Mucosa of descending colon (tissue), 3 donors: ENCODE measurements at regions not wholly inside any gene's neighbourhood (a gene's known extent, or its start where the extent isn't known, plus 50 kb on each side); places are given as distances from the start of the nearest gene placed in this dataset.

ENCODE experiments used
- ATAC-seq: fragments of 200-7000 bp; cut with Tn5 transposase; one replicate; pipeline ENCODE4 v1.9.1; 2020; ENCODE audit warnings: mild to moderate bottlenecking, moderate library complexity
- DNase-seq, 3 donors: peaks; one replicate each; pipeline ENCODE4 v3.0.0-alpha.2; 2020
- H3K36me3 ChIP-seq: fragments of 200-600 bp; one replicate; pipeline ENCODE4 v1.8.0; 2021; ENCODE audit warnings: low read depth, mild to moderate bottlenecking
- H3K4me1 ChIP-seq: fragments of 200-600 bp; one replicate; pipeline ENCODE4 v1.8.0; 2021; ENCODE audit warnings: low read depth, mild to moderate bottlenecking
- H3K4me3 ChIP-seq: fragments of 200-600 bp; one replicate; pipeline ENCODE4 v1.8.0; 2021; ENCODE audit warnings: mild to moderate bottlenecking
- H3K9me3 ChIP-seq: fragments of 200-600 bp; one replicate; pipeline ENCODE4 v1.8.0; 2021; ENCODE audit warnings: mild to moderate bottlenecking
- intact Hi-C, 2 donors: fragments of 100-400 bp; cut with DNase I in 1 of 2; cut with micrococcal nuclease in 1 of 2; formaldehyde crosslinking; loops; one replicate each; pipeline versions ENCODE4 v1.11.0 to v1.11.1; 2022; cut with DNase I, micrococcal nuclease
- TF ChIP-seq, protein P1 (sequence below): fragments of 200-600 bp; IDR thresholded peaks from one replicate; pipeline ENCODE4 v1.8.0; 2022; ENCODE audit warnings: antibody characterized with exemption, mild to moderate bottlenecking
- donor health status: DM: no; HTN: no; CAD: no; lungs with moderate emphysema.
- donor health status: DM: no; HTN: no; CAD: no.
- donor health status: DM: no; HTN: yes; CAD: no.

DNA sequence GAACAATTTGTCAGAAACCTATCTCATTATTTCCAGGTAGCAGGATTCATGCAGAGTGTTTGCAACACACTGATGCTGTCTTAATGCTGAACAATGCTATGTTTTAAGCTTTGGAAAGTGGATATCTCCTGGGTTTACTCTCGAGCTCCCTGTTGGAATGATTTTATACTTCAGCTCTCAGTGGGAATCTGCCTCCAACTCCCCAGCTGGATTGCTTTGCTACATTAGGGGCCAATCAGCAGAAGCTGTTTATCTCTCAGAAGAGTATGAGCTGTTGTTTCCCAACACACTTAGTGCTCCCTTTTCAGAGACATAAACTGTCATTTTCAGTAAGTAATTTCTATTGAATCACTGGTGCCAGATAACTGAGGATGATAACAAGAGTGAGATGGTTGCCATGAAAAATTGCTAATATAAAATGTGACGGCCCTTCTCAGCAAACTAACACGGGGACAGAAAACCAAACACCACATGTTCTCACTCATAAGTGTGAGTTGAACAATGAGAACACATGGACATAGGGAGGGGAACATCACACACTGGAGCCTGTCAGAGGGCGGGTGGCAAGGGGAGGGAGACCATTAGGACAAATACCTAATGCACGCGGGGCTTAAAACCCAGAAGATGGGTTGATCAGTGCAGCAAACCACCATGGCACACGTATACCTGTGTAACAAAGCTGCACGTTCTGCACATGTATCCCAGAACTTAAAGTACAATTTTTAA is 265.9 kb upstream of the RUNX1 start:
- no peaks in the 10 kb centered on the region for H3K36me3 ChIP-seq
- DNase-seq: no peak
- no peaks in the 10 kb centered on the region for H3K4me1 ChIP-seq
- no peaks in the 10 kb centered on the region for H3K9me3 ChIP-seq
- TF ChIP-seq, protein P1, sequence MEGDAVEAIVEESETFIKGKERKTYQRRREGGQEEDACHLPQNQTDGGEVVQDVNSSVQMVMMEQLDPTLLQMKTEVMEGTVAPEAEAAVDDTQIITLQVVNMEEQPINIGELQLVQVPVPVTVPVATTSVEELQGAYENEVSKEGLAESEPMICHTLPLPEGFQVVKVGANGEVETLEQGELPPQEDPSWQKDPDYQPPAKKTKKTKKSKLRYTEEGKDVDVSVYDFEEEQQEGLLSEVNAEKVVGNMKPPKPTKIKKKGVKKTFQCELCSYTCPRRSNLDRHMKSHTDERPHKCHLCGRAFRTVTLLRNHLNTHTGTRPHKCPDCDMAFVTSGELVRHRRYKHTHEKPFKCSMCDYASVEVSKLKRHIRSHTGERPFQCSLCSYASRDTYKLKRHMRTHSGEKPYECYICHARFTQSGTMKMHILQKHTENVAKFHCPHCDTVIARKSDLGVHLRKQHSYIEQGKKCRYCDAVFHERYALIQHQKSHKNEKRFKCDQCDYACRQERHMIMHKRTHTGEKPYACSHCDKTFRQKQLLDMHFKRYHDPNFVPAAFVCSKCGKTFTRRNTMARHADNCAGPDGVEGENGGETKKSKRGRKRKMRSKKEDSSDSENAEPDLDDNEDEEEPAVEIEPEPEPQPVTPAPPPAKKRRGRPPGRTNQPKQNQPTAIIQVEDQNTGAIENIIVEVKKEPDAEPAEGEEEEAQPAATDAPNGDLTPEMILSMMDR: no peak
- intact Hi-C loops: no loop called here
- ATAC-seq: no peak
- H3K4me3 ChIP-seq: no peak overlapping the region

DNA sequence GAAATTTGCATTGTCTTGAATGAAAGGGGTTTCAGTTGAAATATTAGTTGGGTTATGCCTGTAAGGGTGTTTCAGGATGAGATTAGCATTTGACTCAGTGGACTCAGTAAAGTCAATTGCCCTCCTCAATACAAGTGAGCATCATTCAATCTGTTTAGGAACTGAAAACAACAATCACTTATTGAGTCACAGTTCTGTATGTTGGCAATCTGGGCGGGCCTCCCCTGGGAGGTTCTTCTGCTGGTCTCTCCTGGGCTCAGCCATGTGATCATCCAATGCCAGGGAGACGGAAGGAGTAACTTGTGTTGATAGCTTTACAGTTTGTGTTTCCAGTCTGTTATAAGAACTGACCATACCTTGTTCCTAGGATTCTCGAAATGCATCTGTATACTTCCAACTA is 262.9 kb upstream of the RUNX1 start:
- TF ChIP-seq, protein P1: no peak
- intact Hi-C loops: no loop called here
- ATAC-seq: no peak

GRCh38 chr21:35309316-35309715 is 260.2 kb upstream of the RUNX1 start:
- H3K4me1 ChIP-seq: no peaks in the 10 kb centered on the region
- no peak for ATAC-seq

More for the DNA sequence above, 262.9 kb upstream of the RUNX1 start:
- H3K4me1 ChIP-seq: no peaks in the 10 kb centered on the region
- H3K9me3 ChIP-seq: no peaks in the 10 kb centered on the region
- no peaks in the 10 kb centered on the region for H3K36me3 ChIP-seq
- no peak for DNase-seq
- no peak overlapping the region for H3K4me3 ChIP-seq

GRCh38 chr21:35303085-35303484 is 254.0 kb upstream of the RUNX1 start:
- no peak for DNase-seq
- peak; percentile 55 for ATAC-seq

More at GRCh38 chr21:35309316-35309715, 260.2 kb upstream of the RUNX1 start:
- DNase-seq: no peak
- no peaks in the 10 kb centered on the region for H3K9me3 ChIP-seq
- no peak overlapping the region for H3K4me3 ChIP-seq
- TF ChIP-seq, protein P1: no peak
- H3K36me3 ChIP-seq: no peaks in the 10 kb centered on the region
- intact Hi-C loops: no loop called here

DNA sequence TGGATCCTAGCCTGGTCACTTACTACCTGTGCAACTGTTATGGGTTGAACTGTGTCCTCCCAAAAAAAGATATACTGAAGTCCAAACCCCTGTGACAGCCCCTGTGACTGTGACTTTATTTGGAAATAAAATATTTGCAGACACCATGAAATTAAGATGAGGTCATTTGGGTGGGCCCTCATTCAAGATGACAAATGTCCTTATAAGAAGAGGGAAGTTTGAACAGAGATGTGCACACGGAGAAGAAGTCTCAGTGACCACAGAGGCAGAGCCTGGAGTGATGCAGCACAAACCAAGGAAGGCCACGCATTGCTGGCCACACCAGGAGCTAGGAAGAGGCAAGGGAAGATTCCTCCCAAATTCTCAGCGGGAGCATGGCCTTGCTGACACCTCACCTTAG is 249.7 kb upstream of the RUNX1 start:
- no peak for DNase-seq
- Histone ChIP-seq H3K36me3 (no peaks in the 10 kb centered on the region), H3K4me1 (peaks cover 11% of the 10 kb centered on the region), H3K4me3 (no peak overlapping the region), H3K9me3 (no peaks in the 10 kb centered on the region)
- TF ChIP-seq, protein P1: no peak
- intact Hi-C loops: no loop called here
- ATAC-seq: no peak

More at GRCh38 chr21:35303085-35303484, 254.0 kb upstream of the RUNX1 start:
- TF ChIP-seq, protein P1: no peak
- H3K9me3 ChIP-seq: no peaks in the 10 kb centered on the region
- H3K36me3 ChIP-seq: no peaks in the 10 kb centered on the region
- intact Hi-C loops: no loop called here
- no peaks in the 10 kb centered on the region for H3K4me1 ChIP-seq
- no peak overlapping the region for H3K4me3 ChIP-seq
